HepG2 (cell line): ENCODE measurements at regions not wholly inside any gene's neighbourhood (a gene's known extent, or its start where the extent isn't known, plus 50 kb on each side); places are given as distances from the start of the nearest gene placed in this dataset.

Experiments used
- CBX5 ChIP-seq: sonication (generic); formaldehyde crosslinking; IDR thresholded peaks from 2 replicates; pipeline ENCODE4 v1.4.0; 2020; ENCODE audit warnings: missing genetic modification reagents, borderline replicate concordance
- CTCF ChIP-seq: sonication (generic); formaldehyde crosslinking; IDR thresholded peaks from 2 replicates; pipeline ENCODE4 v1.5.0; 2020; ENCODE audit warnings: mild to moderate bottlenecking, missing genetic modification reagents, moderate library complexity
- JUND ChIP-seq: sonication (generic); formaldehyde crosslinking; IDR thresholded peaks from 2 replicates; pipeline ENCODE4 v1.8.0; 2022; ENCODE audit warnings: mild to moderate bottlenecking, missing genetic modification reagents
- POLR2A ChIP-seq, 2 experiments: IDR thresholded peaks; 2 replicates each; pipeline ENCODE4 v1.6.1; 2011; ENCODE audit warnings: low read depth in 2 of 2, low read length in 2 of 2, mild to moderate bottlenecking in 1 of 2, moderate library complexity in 1 of 2; ENCODE audit not compliant: insufficient read depth in 1 of 2
- POLR2AphosphoS2 ChIP-seq: IDR thresholded peaks from 2 replicates; pipeline ENCODE4 v1.6.1; 2011; ENCODE audit warnings: low read depth, low read length, improper control_type of control experiment
- POLR2AphosphoS5 ChIP-seq: IDR thresholded peaks from 2 replicates; pipeline ENCODE4 v1.6.1; 2012; ENCODE audit warnings: low read depth, low read length
- REST ChIP-seq, 2 experiments: IDR thresholded peaks; 2 replicates each; pipeline ENCODE4 v1.6.1; 2011 to 2012; ENCODE audit warnings: low read length in 2 of 2, borderline replicate concordance in 1 of 2, low read depth in 1 of 2, mild to moderate bottlenecking in 1 of 2, moderate library complexity in 1 of 2
- TCF7 ChIP-seq: sonication (generic); IDR thresholded peaks from 2 replicates; pipeline ENCODE4 v1.6.1; 2016; ENCODE audit warnings: antibody characterized with exemption, low read depth
- USF2 ChIP-seq, 2 experiments: sonication (generic) in 1 of 2; formaldehyde crosslinking in 1 of 2; IDR thresholded peaks; 2 replicates each; pipeline versions ENCODE4 v1.5.1 to v1.6.1; 2011 to 2020; ENCODE audit warnings: borderline replicate concordance in 1 of 2, low read depth in 1 of 2, low read length in 1 of 2, mild to moderate bottlenecking in 1 of 2, missing genetic modification reagents in 1 of 2, moderate library complexity in 1 of 2
- ZNF362 ChIP-seq: sonication (generic); formaldehyde crosslinking; IDR thresholded peaks from 2 replicates; pipeline ENCODE4 v1.4.0; 2020; ENCODE audit warnings: missing genetic modification reagents, mild to moderate bottlenecking, borderline replicate concordance

- TF ChIP-seq POLR2AphosphoS5: no peak
- no peak for TF ChIP-seq CBX5 (CRISPR knock-in tag)
- TF ChIP-seq JUND (CRISPR knock-in tag): no peak
- no peak for TF ChIP-seq TCF7
- no peak for TF ChIP-seq POLR2A (IDR thresholded peaks at IDR 0.05; ENCODE audit: insufficient read depth in 1 of 2, low read depth in 2 of 2, low read length in 2 of 2)
- no peak for TF ChIP-seq REST (IDR thresholded peaks at IDR 0.05; ENCODE audit: borderline replicate concordance in 1 of 2, low read depth in 1 of 2, low read length in 2 of 2)
- TF ChIP-seq USF2 (IDR thresholded peaks at IDR 0.05; ENCODE audit: low read depth, low read length): no peak
- no peak for TF ChIP-seq USF2 (CRISPR knock-in tag; IDR thresholded peaks at IDR 0.05; ENCODE audit: borderline replicate concordance)
- TF ChIP-seq POLR2AphosphoS2: no peak
- no peak for TF ChIP-seq ZNF362 (CRISPR knock-in tag)
- no peak for TF ChIP-seq CTCF (CRISPR knock-in tag)
These were observed 53.0 kb upstream of the NKX1-1 start for GRCh38 chr4:1459081-1459721.
